ENCODE measurements at regions not wholly inside any gene's neighbourhood (a gene's known extent, or its start where the extent isn't known, plus 50 kb on each side); places are given as distances from the start of the nearest gene placed in this dataset.

- no peak for DNase-seq
Observed at GRCh38 chr11:11710556-11710955, 88.8 kb upstream of the GALNT18 start.

DNA sequence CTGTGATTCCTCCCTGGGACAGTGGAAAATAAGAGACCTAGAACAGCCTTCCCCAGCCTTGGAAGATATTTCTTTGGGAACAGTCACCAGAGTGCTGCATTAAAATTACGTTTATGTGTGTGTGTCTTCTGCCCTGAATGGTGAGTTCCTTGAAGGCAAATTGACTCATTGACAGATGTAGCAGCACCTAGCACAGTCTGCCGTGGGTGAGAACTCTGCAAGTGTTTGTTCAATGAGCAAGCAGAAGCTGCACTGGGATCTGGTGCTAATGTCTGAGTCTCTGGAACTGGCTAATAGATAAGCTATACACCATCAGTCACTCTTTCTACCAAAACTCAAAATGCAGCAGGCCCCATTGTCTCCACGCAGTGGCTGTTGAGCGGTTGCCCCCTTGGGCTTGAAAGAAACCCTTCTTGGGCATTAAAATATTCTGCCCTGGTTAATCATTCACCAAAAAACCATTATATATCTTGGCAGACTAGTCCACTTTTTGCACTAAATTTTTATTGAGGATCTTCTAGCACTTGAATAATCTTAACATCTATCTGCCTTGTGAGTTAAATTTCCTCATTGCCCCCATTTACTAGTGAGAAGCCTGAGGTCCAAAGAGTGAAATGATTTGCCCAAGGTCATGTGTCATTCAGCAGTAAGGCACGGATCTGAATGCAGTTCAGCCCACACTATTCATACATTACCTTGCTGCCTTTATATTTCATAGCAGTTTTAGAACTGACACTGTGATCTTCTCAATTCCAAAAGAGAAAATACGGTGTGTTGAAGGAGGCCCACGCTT is 87.8 kb upstream of the GALNT18 start:
- no peak for DNase-seq

GRCh38 chr11:11708256-11708655 is 86.5 kb upstream of the GALNT18 start:
- no peak for DNase-seq

DNA sequence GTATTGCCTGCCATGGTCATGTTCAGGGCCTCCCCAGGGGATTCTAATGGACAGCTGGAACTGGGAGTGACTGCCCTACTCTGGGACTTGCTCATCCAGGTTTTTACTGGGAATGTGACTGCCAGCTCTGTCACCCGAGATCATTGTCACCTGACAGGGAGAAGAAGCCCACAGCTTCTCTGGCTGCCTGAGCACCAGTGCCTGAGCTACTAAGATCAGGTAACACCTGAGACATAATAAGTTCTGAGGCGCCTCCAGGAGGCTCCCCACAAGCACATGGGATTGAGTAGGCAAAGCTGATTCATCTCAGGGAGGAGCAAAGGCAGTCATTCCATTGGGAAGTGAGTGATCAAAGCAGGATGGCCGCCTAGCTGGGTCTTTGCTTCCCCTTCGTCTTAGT is 84.2 kb upstream of the GALNT18 start:
- DNase-seq = no peak

GRCh38 chr11:11703885-11704284 is 82.1 kb upstream of the GALNT18 start:
- DNase-seq = no peak

- DNase-seq = no peak
Observed at GRCh38 chr11:11701070-11701469, 79.3 kb upstream of the GALNT18 start.

- no peak for DNase-seq
Observed at GRCh38 chr11:11697796-11698195, 76.0 kb upstream of the GALNT18 start.

- no peak for DNase-seq
Observed at GRCh38 chr11:11691296-11692151, 69.7 kb upstream of the GALNT18 start.

- no peak for DNase-seq
Observed at GRCh38 chr11:11681536-11681935, 59.7 kb upstream of the GALNT18 start.

GRCh38 chr11:11677672-11678356 is 56.0 kb upstream of the GALNT18 start:
- DNase-seq = no peak

- no peak for DNase-seq
Observed at GRCh38 chr11:11675671-11676181, 53.9 kb upstream of the GALNT18 start.

GRCh38 chr11:11672789-11673188 is 51.0 kb upstream of the GALNT18 start:
- no peak for DNase-seq

- DNase-seq = no peak
Observed at GRCh38 chr11:11672101-11672500, 50.3 kb upstream of the GALNT18 start.

Data from midbrain (tissue), 1 donor.